Activated CD8-positive, alpha-beta memory T cell treated with anti-CD3 and anti-CD28 coated beads for 48 hours (primary cell): ENCODE measurements at regions not wholly inside any gene's neighbourhood (a gene's known extent, or its start where the extent isn't known, plus 50 kb on each side); places are given as distances from the start of the nearest gene placed in this dataset.

ENCODE experiments used
- DNase-seq, 3 experiments: peaks; one replicate each; pipeline ENCODE4 v3.0.0-alpha.2; 2020; ENCODE audit warnings: low read depth in 2 of 3, low spot score in 2 of 3

DNA sequence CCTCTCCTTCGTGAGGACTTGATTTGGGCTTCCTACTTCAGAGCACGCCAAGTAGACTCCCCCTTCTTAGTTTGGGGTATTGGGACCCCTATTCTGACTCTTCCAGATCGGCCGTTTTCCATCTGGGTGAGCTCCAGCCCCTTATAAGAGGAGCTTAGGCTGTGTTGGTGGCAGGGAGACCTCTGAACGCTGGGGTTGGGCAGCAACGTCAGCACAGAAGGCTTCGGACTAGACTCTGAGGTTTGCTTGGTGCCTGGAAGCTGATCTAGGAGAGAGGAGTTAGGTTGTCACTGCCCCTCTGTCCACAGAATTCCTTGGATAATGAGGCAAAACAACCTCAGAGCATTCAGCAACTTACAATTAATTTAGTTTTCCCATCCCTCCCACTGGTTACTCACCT is 99.2 kb upstream of the RTL1 start:
- DNase-seq, result no peak

- no peak for DNase-seq
These were observed 100.7 kb upstream of the RTL1 start for GRCh38 chr14:101004176-101004575.

DNA sequence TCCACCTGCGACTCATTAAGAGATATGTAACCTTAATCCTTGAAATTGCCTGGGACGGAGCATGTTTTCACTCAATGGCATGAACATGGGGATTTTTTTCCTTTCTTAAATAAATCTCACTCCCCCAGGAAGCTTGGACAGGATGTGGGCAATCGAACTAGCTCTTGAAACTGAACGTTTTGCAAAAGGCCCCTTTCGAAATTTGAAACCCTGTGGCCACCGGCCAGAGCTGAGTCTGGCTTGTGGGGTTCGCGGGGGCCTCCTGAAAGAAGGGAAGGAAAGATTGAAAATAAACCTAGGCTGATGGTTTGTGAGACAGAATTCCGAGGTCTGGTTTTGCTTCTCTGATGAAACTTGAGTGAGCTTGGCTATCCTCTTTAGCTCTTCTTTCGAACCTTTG is 101.4 kb upstream of the RTL1 start:
- no peak for DNase-seq

GRCh38 chr14:101005447-101005846 is 101.9 kb upstream of the RTL1 start:
- no peak for DNase-seq

DNA sequence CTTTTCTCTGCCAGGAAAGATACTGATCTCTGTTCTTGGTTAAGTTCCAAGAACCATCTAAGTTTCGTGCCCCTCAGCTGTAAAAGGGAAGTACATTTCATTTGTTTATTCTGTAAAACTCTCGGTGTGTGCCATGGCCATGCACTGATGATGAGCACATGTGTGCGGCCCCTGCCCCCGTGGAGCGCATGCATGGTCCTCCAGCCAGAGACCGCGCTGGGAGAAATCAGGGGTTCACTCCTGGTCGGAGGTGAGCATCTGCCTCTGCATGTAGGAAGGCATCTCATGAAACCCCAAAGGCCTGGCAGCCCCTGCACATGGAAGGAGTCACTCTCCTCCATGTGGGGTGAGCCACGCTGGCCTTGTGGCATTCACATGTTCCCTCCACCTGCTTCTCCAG is 102.5 kb upstream of the RTL1 start:
- DNase-seq, result no peak

- DNase-seq, result no peak
These were observed 103.6 kb upstream of the RTL1 start for GRCh38 chr14:101007004-101007614.

DNA sequence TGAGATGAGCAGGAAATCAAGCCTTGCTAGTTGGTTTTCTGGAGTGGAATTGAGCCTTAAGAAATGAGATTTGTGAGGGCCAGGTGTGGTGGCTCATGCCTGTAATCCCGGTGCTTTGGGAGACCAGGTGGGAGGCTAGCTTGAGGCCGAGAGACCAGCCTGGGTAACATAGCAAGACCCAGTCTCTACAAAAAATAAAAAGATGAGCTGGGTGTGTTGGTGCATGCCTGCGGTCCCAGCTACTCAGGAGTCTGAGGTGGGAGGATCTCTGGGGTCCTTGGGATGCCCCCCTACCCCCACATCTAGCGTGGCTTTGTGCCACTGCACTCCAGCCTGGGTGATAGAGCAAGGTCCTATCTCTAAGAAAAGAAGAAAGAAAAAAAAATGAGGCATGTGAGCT is 104.2 kb upstream of the RTL1 start:
- no peak for DNase-seq

DNA sequence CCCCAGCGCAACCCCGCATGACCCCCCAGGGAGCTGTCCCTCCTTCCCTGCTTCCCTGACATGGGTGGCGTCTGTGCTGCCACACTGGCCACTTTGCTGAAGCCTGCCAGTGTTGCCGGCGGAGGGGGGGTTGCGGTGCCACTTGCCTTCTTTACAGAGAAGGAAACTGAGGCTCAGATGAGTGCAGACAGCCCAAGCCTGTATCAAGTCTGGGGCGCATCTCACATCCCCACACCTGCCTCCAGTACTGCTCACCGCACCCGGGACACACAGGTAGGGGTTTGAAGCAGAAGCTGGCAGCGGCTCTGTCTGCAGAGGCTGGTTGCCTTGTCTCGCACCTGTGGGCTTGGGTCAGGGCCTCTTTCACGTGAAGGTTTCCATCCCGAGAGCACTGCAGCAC is 104.7 kb upstream of the RTL1 start:
- no peak for DNase-seq

GRCh38 chr14:101008631-101009336 is 105.3 kb upstream of the RTL1 start:
- DNase-seq, result no peak

DNA sequence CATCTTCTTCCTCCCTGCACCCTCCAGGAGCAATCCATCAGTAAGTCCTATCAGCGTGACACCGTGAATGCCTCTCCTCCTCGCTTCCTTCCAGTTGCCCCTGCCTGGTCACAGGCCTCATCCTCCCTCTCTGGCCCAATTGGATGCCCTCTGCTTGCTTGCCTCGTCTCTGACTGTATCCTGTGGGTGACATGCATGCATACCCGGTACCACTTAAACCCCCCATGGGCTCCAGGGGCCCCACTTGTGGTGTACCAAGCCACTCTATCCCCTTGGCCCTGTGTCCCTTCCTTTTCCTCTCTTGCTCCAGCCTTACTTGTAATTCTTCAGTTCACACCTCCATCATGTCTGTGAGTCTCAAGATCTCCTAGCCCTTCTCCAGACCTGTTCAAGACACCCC is 106.0 kb upstream of the RTL1 start:
- DNase-seq, result no peak

DNA sequence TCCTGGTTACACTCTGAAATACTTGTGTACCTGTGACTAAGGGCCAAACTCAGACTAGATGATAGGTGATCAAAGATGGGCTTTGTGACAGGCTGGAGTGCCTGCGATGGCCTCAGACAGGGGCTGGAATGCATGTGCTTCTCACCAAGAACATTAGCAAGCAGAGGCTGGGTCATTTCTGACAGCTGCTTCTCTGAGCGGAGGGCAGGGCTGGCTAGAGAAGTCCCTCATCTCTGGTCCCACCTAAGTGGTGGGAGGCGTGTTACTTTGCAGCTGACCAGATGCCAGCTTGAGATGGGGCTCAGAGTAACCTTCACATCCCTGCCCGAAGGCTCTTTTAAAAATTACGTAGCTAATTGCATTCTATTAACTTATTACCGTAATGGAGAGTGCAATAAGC is 106.8 kb upstream of the RTL1 start:
- DNase-seq, result no peak

DNA sequence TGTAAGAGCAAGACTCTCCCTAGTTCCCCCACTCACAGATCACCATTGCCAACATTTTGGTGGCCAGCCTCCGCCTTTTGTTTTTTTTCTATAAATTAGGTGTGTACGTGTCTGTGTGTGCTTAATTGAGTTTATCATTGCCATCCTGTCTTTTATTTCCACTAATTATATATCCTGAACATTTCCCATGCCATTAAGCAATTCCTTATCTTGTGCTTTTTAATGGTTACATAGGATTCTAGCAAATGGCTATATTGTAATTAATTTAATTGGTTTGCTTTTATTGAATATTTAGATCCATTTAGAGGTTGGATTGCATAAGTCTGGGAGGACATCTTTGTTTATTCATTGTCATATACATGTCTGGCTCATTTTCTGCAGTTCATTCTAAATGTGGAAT is 107.3 kb upstream of the RTL1 start:
- DNase-seq, result no peak

DNA sequence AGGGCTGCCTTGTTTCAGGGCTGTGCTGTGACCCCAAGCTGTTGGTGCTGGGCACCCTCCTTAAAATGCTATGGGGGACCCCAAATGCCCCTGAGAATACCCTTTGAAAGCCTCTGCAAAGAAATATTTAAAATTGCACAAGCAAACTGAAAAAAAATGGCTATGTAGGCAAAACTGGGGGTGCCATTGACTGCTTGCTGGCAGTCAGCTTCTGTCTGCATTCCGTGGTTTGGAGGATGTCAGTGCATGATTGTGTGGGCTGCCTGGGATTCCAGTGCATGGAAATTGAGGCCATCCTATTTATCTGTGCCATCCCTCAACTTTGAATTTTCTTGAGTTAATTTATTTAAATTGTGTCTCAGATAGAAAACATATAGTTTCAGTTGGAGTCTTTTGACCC is 113.7 kb upstream of the RTL1 start:
- DNase-seq, result no peak

- DNase-seq, result no peak
These were observed 114.5 kb upstream of the RTL1 start for GRCh38 chr14:101017806-101018560.

- DNase-seq, result no peak
These were observed 115.2 kb upstream of the RTL1 start for GRCh38 chr14:101018561-101019290.

GRCh38 chr14:101019541-101019940 is 116.0 kb upstream of the RTL1 start:
- no peak for DNase-seq

- no peak for DNase-seq
These were observed 116.6 kb upstream of the RTL1 start for GRCh38 chr14:101019990-101020710.

DNA sequence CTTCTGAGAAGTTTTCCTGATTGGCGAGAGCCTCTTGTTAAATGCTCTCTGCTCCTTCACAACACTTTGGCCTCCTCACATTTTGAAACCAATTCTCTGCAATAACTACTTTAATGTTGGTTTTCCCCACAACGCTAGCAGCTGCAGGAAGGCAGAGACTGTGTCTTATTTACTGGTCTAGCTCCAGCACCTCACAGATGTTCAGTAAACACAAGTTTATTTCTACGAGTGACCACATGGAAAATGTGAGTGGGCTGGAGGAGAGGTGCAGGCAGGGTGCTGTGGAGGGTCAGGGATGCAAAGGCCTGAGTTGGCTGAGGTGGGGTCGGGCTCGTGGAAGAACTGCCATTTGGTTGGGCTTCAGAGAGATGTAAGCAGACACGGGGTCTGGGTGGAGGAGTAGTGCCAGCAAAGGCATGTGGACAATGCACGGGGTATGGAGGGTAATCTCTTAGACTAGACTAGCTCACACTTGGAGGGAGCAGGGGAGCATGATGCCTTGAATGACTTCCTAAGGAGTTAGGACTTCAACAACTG is 117.4 kb upstream of the RTL1 start:
- no peak for DNase-seq

DNA sequence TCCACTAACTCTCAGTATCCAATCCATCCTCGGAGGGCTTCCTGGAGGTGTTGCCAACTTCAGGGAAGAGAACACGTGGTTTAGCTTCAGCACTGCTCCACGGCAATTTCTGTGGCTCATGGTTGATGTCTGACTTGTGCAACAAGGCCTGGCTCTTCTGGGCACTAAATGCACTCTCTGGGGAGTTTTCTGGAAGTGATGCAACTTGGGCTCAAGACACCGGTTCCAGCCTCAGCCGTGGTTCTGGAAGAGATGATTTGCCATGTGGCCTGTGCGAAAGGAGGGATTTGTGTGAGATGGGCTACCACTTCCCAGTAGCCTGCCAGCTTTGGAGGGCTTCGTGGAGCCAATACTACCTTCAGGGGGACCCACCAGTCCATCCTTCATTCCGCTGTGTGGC is 118.6 kb upstream of the RTL1 start:
- no peak for DNase-seq

- DNase-seq, result no peak
These were observed 119.5 kb upstream of the RTL1 start for GRCh38 chr14:101022916-101023435.

- DNase-seq, result no peak
These were observed 121.2 kb upstream of the RTL1 start for GRCh38 chr14:101024686-101025085.
